ENCODE measurements at regions not wholly inside any gene's neighbourhood (a gene's known extent, or its start where the extent isn't known, plus 50 kb on each side); places are given as distances from the start of the nearest gene placed in this dataset.
"Not testable (repeated sequence)": the region's sequence is repeated elsewhere in the genome, so short reads cannot be mapped to it uniquely, and the experiment has no call there.

GRCh38 chr2:167790781-167791450 is 456.5 kb downstream of the STK39 start:
- no peak for DNase-seq

- no peak for DNase-seq
Observed at GRCh38 chr2:167790189-167790588, 457.2 kb downstream of the STK39 start.

- no peak for DNase-seq
Observed at GRCh38 chr2:167787562-167787961, 459.8 kb downstream of the STK39 start.

DNA sequence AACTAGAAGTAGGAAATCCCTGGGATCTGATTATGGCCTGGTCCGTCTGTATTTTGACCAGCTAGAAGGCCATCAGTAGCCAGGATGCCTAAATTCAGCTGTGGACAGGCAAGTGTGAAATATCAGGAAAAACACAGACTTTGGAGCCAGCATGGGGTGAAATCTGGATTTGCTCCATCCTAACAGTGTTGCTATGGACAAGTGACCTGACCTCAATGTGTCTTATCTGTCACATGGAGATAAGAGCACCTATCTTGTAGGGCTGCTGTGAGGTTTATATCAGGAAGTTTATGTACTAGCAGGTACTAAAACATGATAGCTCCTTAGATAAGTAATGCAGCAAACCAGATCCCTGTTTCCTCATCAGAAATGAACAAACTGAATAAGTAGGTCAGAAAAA is 460.4 kb downstream of the STK39 start:
- no peak for DNase-seq

- DNase-seq: peak; percentile 45
Observed at GRCh38 chr2:167785606-167786216, 461.7 kb downstream of the STK39 start.

DNA sequence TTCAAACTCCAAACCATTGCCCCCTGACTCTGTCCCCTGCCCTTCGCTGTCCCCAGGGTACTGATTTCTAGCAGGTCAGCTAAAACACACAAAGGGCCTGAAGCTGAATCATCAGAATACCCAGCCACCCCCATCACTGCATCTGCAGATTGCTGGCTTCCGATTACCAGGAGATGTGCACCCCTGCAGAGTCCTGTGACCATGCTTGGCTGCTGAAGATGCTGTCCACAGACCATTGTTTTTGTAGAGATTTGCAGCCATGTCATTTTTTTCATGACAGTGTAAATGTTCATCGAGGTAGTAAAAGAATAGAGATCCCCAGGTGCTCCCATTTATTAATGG is 463.3 kb downstream of the STK39 start:
- DNase-seq: peak; percentile 71

DNA sequence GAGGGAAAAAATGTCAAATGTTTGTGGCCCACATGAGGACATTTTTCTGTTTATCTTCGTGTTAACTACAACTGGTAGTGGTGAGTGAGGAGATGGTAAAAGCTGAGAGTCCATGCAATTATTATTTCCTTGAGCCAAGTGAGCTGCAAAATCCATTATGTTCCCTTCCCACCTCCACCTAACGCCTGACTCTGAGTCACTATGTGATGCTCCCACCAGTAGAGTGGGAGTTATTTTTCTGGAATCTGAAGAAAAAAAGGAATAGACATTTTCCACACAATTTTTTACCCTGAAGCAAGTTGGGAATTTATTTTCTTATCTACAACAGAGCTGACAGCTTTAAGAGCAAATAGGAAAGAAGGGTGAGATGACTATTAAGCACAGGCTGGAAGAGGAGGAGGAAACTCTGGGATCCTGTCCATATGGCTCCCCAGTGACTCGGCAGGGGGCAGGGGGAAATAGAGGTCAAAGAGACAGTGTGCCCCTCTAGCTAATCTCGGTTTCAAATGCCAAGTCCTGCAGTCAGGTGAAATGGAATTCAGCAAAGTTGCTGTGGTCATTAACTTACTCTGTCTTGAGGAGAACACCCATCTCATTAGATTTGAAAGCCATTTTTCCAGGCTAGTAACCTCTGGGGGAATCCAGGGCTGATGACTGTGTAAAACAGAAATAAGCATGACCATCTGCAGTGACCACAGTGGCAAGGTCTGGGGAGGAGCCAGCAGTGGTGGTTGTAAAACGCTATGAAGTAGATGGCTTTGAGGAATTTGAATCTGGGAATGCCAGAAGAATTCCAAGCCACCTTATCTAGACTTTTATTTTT is 463.9 kb downstream of the STK39 start:
- DNase-seq: peak; percentile 96

- not testable (repeated sequence) for DNase-seq
Observed at GRCh38 chr2:167781629-167782028, 465.8 kb downstream of the STK39 start.

DNA sequence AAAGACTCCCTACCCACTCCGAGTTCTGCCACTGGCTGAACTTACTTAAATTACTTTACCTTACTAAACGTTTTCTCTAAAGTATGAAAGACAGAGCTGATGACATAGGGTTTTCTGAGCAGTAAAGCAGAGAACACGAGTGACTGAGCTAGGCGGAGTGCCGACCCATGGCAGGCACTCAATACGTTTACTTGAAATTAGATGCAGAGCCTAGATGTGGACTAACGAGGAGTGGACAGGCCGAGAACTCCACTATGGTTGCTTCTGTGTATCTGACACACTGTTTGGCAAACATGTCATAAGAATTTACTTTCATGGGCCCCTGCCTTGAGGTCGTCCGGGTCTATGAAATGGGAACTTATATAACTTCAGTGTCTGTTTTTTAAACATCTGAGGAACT is 471.0 kb downstream of the STK39 start:
- DNase-seq: no peak

GRCh38 chr2:167771628-167772027 is 475.8 kb downstream of the STK39 start:
- no peak for DNase-seq

- DNase-seq: no peak
Observed at GRCh38 chr2:167769020-167769419, 478.4 kb downstream of the STK39 start.

DNA sequence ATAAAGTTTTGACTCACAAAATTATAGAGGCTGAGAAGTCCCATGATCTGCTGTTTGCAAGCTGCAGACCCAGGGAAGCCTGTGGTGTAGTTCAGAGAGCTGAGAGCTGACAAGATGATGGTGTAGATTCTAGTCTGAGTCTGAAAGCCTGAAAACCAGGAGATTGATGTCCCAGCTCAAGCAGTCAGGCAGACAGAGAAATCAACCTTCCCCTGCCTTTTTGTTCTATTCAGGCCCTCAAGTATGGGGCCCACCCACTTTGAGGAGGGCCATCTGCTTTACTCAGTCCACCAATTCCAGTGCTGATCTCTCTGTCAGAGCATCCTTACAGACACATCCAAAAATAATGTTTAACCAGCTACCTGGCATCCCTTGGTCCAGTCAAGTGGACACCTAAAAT is 479.6 kb downstream of the STK39 start:
- DNase-seq: no peak

DNA sequence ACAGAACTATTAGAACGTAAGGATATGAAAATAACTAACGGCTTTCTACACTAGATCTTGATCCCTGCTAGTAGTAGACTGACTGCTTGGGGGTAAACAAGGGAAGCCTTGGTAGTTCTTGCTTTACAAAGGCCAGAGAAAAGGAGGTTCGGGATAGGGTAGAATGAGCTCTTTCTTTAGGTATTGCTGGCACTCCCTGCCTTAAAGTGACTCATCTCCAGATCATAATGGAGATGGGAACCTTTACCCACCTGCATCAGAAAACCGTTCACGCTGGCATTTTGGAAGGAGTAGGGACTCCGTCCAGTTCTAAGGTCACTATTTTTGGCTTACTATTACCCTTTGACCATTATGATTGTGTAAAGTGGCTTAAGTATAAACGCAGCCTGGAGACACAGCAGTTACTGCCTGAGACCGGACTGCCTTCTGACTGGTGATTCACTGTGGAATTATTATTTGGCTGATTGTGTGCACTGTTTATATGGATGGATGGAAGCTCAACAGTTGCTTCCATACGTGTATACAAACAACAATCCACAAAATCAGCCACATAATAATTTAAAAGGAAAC is 482.5 kb downstream of the STK39 start:
- DNase-seq: no peak

- no peak for DNase-seq
Observed at GRCh38 chr2:167761465-167762136, 485.8 kb downstream of the STK39 start.

DNA sequence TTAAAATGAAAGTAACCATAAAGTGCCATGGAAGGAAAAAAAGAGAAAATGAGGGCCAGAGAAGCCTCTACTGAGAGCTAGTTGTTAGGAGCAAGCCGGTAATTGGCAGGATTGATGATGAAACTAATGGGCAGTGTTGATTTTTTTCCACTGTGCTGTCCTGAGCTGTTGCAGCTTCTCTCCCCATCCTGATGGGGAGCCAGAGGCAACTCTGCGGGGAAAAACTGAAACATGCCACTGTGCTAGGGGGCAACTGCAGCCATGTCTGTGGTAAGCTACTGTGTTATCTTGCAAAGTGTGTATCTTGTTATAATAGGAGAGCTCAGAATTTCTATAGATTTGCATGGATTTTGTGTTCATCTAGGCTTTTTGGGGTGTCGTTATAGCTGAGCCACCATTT is 487.9 kb downstream of the STK39 start:
- DNase-seq: no peak

- DNase-seq: no peak
Observed at GRCh38 chr2:167758292-167758691, 489.1 kb downstream of the STK39 start.

- peak; percentile 66 for DNase-seq
Observed at GRCh38 chr2:167756446-167756845, 490.9 kb downstream of the STK39 start.

GRCh38 chr2:167753142-167753541 is 494.3 kb downstream of the STK39 start:
- DNase-seq: no peak

DNA sequence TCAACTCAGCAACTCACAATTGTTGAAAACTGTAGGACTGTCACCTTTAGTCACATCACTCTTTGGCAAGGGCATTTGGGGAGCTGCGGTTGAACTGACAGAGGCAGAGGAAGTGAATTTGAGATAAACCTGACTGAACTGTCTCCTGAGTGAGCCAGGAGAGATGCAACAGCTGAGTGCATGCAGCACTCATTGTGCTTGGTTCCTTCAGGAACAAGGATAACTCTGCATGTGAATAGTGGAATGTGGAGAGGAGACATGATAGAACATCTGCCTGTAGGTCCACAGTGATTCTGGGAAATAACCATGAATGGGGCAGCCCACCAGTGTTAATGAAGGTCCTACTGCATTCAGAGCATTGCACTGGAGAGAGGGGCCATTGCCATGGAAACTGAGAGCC is 494.7 kb downstream of the STK39 start:
- no peak for DNase-seq

DNA sequence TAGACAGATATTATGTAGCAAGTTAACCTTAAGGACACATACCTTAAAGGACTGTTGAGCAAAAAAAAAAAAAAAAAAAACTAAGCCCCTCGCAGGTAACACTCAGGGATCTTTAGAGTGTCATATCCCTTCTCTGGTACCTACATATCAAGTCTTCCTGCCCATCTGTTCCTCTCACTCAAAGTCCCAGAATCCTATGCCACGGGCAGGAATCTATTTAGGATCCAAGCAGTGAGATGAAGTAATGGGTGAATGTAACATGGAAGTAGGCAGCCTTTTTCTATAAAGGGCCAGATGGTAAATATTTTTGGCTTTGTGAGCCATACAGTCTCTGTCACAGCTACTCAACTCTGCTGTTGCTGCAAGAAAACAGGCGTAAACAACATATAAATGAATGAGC is 496.7 kb downstream of the STK39 start:
- no peak for DNase-seq

DNA sequence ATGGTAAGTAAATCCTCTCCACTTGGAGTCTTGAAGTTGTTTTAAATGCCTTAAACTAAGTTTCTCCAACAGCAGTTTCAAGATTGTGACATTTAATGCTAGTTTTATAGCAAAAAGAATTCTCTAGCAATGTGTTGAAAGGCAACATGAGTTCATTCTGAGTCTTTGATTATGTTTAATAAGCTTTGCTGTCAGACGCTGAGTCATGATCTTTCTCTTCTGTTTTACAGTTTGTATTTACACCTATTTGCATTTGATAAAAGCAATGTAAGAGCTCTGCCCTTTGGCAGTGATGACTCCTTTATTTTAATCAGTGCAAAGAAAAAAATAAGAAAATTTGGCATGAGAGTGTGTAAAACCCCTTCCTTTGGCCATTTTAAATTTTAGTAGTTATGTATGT is 497.7 kb downstream of the STK39 start:
- DNase-seq: no peak

- no peak for DNase-seq
Observed at GRCh38 chr2:167749016-167749415, 498.4 kb downstream of the STK39 start.

DNA sequence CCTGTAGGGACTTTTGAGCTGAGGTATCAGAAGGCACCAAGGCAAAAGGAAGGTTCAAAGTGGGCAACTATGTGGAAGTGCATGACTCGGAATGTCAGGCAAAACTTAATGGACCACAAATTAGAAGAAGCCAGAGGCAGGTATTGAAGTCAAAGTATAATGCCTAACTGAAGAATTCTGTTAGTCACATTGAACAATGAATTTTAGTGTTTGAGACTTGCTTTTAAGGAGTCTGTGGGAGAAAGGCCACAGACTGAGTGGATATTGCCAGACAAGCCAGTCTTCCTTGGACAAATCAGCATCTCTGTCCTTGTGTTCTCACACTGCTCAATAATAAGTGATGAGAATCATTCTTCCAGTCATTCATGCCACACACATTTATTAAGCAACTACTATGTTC is 498.9 kb downstream of the STK39 start:
- DNase-seq: no peak

Data from kidney glomerular epithelial cell (primary cell).